GM23338 (cell line): ENCODE measurements at regions not wholly inside any gene's neighbourhood (a gene's known extent, or its start where the extent isn't known, plus 50 kb on each side); places are given as distances from the start of the nearest gene placed in this dataset.

Source experiments
- ATAC-seq: fragments of 200-7000 bp; cut with Tn5 transposase; 3 replicates; pipeline ENCODE4 v1.9.1; 2020
- DNase-seq: peaks from one replicate; pipeline ENCODE4 v3.0.0-alpha.2; 2015; ENCODE audit warnings: low spot score
- H2AFZ ChIP-seq: fragments of 200-600 bp; sonication (generic); 2 replicates; pipeline ENCODE4 v1.8.0; 2016; ENCODE audit warnings: antibody characterized with exemption, mild to moderate bottlenecking, moderate library complexity
- H3F3A ChIP-seq: fragments of 200-600 bp; sonication (generic); replicated peaks from 2 replicates; pipeline ENCODE4 v1.8.0; 2017; ENCODE audit warnings: antibody characterized with exemption, mixed run types, low read depth
- H3K27ac ChIP-seq: fragments of 200-600 bp; sonication (generic); 2 replicates; pipeline ENCODE4 v1.6.1; 2016; ENCODE audit warnings: low read depth
- H3K27me3 ChIP-seq: fragments of 200-600 bp; sonication (generic); 2 replicates; pipeline ENCODE4 v1.8.0; 2016; ENCODE audit warnings: mild to moderate bottlenecking, mixed run types, moderate library complexity; ENCODE audit not compliant: insufficient read depth
- H3K36me3 ChIP-seq: fragments of 200-600 bp; sonication (generic); 2 replicates; pipeline ENCODE4 v1.8.0; 2016; ENCODE audit warnings: mild to moderate bottlenecking; ENCODE audit not compliant: insufficient read depth
- H3K4me1 ChIP-seq: fragments of 200-600 bp; sonication (generic); 2 replicates; pipeline ENCODE4 v1.8.0; 2016; ENCODE audit warnings: mild to moderate bottlenecking, moderate library complexity; ENCODE audit not compliant: insufficient read depth
- H3K4me2 ChIP-seq: fragments of 200-600 bp; sonication (generic); 2 replicates; pipeline ENCODE4 v1.7.1; 2017; ENCODE audit warnings: mixed run types
- H3K4me3 ChIP-seq: fragments of 200-600 bp; sonication (generic); 2 replicates; pipeline ENCODE4 v1.6.1; 2016; ENCODE audit warnings: mixed run types
- H3K79me2 ChIP-seq: fragments of 200-600 bp; sonication (generic); replicated peaks from 2 replicates; pipeline ENCODE4 v1.8.0; 2017; ENCODE audit warnings: mild to moderate bottlenecking; ENCODE audit not compliant: insufficient read depth
- H3K9me2 ChIP-seq: fragments of 200-600 bp; sonication (generic); 2 replicates; pipeline ENCODE4 v1.8.0; 2017; ENCODE audit not compliant: insufficient read depth
- H4K20me1 ChIP-seq: fragments of 200-600 bp; sonication (generic); replicated peaks from 2 replicates; pipeline ENCODE4 v1.8.0; 2017; ENCODE audit warnings: mild to moderate bottlenecking; ENCODE audit not compliant: insufficient read depth
- H3K27ac Mint-ChIP-seq: 2 replicates; pipeline ENCODE4 v1.8.0; 2020; ENCODE audit warnings: inconsistent platforms, mild to moderate bottlenecking, moderate library complexity, mixed read lengths
- H3K27me3 Mint-ChIP-seq: 3 replicates; pipeline ENCODE4 v1.8.0; 2022; ENCODE audit warnings: low read depth, mild to moderate bottlenecking, moderate library complexity, mixed read lengths, inconsistent platforms; ENCODE audit not compliant: insufficient read depth, poor library complexity
- H3K36me3 Mint-ChIP-seq: 3 replicates; pipeline ENCODE4 v1.8.0; 2021; ENCODE audit warnings: low read depth, mild to moderate bottlenecking, inconsistent platforms, moderate library complexity, mixed read lengths
- H3K4me1 Mint-ChIP-seq: 3 replicates; pipeline ENCODE4 v1.8.0; 2020; ENCODE audit warnings: mild to moderate bottlenecking, inconsistent platforms, mixed read lengths
- H3K4me3 Mint-ChIP-seq: 3 replicates; pipeline ENCODE4 v1.8.0; 2021; ENCODE audit warnings: moderate library complexity, mild to moderate bottlenecking, inconsistent platforms, mixed read lengths
- H3K9me3 Mint-ChIP-seq: 3 replicates; pipeline ENCODE4 v1.8.0; 2020; ENCODE audit warnings: moderate library complexity, mild to moderate bottlenecking, inconsistent platforms, mixed read lengths
- CREB1 ChIP-seq: fragments of 250-450 bp; sonication (Bioruptor Pico); IDR thresholded peaks from 2 replicates; pipeline ENCODE4 v1.5.0; 2020; ENCODE audit warnings: low read depth, mild to moderate bottlenecking, moderate library complexity
- CTCF ChIP-seq, 2 experiments: fragments of 200-600 bp in 1 of 2; sonication (generic) in 1 of 2; conservative IDR thresholded peaks; 2 replicates each; pipeline versions ENCODE4 v1.5.1 to v1.6.1; 2016 to 2017; ENCODE audit warnings: antibody characterized with exemption in 2 of 2, low read depth in 2 of 2, mild to moderate bottlenecking in 2 of 2, moderate library complexity in 1 of 2
- ETS1 ChIP-seq: IDR thresholded peaks from 2 replicates; pipeline ENCODE4 v1.6.1; 2016; ENCODE audit warnings: antibody characterized with exemption
- EZH2 ChIP-seq: fragments of 200-600 bp; sonication (generic); IDR thresholded peaks from one replicate; pipeline ENCODE4 v1.8.0; 2017; ENCODE audit warnings: antibody characterized with exemption, mild to moderate bottlenecking, low read depth; ENCODE audit not compliant: unreplicated experiment
- EZH2phosphoT487 ChIP-seq: fragments of 200-600 bp; sonication (generic); IDR thresholded peaks from one replicate; pipeline ENCODE4 v1.8.1; 2018; ENCODE audit warnings: antibody characterized with exemption; ENCODE audit not compliant: unreplicated experiment
- JUNB ChIP-seq: IDR thresholded peaks from one replicate; pipeline ENCODE4 v1.6.1; 2016; ENCODE audit warnings: antibody characterized with exemption; ENCODE audit not compliant: unreplicated experiment
- NANOG ChIP-seq: IDR thresholded peaks from 2 replicates; pipeline ENCODE4 v1.6.1; 2016; ENCODE audit warnings: antibody characterized with exemption, borderline replicate concordance
- POLR2AphosphoS5 ChIP-seq: IDR thresholded peaks from 2 replicates; pipeline ENCODE4 v1.6.1; 2016; ENCODE audit warnings: antibody characterized with exemption, low read depth
- REST ChIP-seq: IDR thresholded peaks from one replicate; pipeline ENCODE4 v1.6.1; 2018; ENCODE audit warnings: antibody characterized with exemption; ENCODE audit not compliant: unreplicated experiment
- STAT1 ChIP-seq: IDR thresholded peaks from one replicate; pipeline ENCODE4 v1.6.1; 2016; ENCODE audit warnings: antibody characterized with exemption; ENCODE audit not compliant: unreplicated experiment
- ZNF114 ChIP-seq: fragments of 250-450 bp; sonication (Bioruptor Pico); IDR thresholded peaks from 2 replicates; pipeline ENCODE4 v1.5.0; 2020; ENCODE audit warnings: mild to moderate bottlenecking, moderate library complexity
- ZNF331 ChIP-seq: fragments of 250-450 bp; sonication (Bioruptor Pico); IDR thresholded peaks from 2 replicates; pipeline ENCODE4 v1.5.0; 2020; ENCODE audit warnings: low read depth, mild to moderate bottlenecking, moderate library complexity
- ZNF462 ChIP-seq: fragments of 250-450 bp; sonication (Bioruptor Pico); IDR thresholded peaks from 2 replicates; pipeline ENCODE4 v1.5.0; 2020; ENCODE audit warnings: mild to moderate bottlenecking, moderate library complexity

GRCh38 chr4:41857226-41857641 lies 78.0 kb upstream of the TMEM33 start (continued):
- TF ChIP-seq REST (no peak), EZH2phosphoT487 (no peak), EZH2 (no peak)

GRCh38 chr4:41856797-41857196 lies 78.4 kb upstream of the TMEM33 start:
- Histone ChIP-seq H4K20me1 (no peaks in the 10 kb centered on the region), H3K27me3 (peaks cover 18% of the 10 kb centered on the region), H3K79me2 (no peaks in the 10 kb centered on the region), H2AFZ (no peak overlapping the region), H3K36me3 (no peaks in the 10 kb centered on the region), H3K9me2 (no peaks in the 10 kb centered on the region), H3K4me3 (no peak overlapping the region), H3F3A (no peaks in the 10 kb centered on the region), H3K27ac (no peak overlapping the region), H3K4me2 (no peak overlapping the region), H3K4me1 (no peaks in the 10 kb centered on the region)
- Mint-ChIP-seq H3K4me3 (no peak overlapping the region), H3K9me3 (no peaks in the 10 kb centered on the region), H3K4me1 (no peaks in the 10 kb centered on the region), H3K27me3 (peaks cover 3% of the 10 kb centered on the region), H3K36me3 (no peaks in the 10 kb centered on the region), H3K27ac (no peak overlapping the region)
- DNase-seq (no peak), ATAC-seq (no peak)
- TF ChIP-seq EZH2phosphoT487 = no peak
- TF ChIP-seq ETS1 = no peak
- TF ChIP-seq CTCF (conservative IDR thresholded peaks at IDR 0.05; ENCODE audit: low read depth in 2 of 2) = no peak
- no peak for TF ChIP-seq CREB1 (CRISPR knock-in tag)
- TF ChIP-seq POLR2AphosphoS5 = no peak
- no peak for TF ChIP-seq STAT1
- TF ChIP-seq EZH2 = no peak
- no peak for TF ChIP-seq ZNF114
- TF ChIP-seq JUNB = no peak
- no peak for TF ChIP-seq ZNF462 (CRISPR knock-in tag)
- TF ChIP-seq NANOG = no peak
- TF ChIP-seq ZNF331 (CRISPR knock-in tag) = no peak
